ENCODE measurements at regions not wholly inside any gene's neighbourhood (a gene's known extent, or its start where the extent isn't known, plus 50 kb on each side); places are given as distances from the start of the nearest gene placed in this dataset.
A peak's percentile ranks its signal among the peaks of the same experiment; 100 is the strongest.

DNA sequence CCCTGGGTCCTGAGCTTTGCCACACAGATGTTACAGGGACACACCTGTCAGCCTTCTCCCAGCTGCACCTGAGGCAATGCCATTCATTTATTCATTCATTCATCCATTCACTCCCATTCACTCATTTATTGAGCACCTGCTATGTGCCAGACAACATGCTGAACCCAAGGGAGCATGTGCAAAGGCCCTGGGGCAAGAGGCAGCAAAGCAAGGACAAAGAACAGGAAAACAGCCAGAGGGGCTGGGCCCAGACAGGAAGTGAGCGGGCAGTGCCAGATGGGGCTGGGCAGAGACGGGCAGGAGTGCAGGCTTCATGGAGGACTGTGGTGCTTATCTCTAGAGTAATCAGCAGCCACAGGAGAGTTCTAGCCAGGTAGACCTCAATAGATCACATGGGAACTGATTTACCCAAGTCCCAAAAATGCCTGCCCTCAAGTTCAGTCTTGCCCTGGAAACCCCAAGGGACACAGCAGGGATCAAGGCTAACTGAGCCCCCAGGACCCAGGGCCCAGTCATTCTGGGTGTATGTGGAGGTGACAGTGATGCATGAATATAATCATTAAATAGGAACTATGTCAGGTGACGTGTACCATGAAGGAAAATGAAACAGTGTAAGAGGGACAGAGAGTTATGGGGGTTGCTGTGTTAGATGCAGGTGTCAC lies 530.3 kb downstream of the MATN1 start:
- TF ChIP-seq, protein P1, sequence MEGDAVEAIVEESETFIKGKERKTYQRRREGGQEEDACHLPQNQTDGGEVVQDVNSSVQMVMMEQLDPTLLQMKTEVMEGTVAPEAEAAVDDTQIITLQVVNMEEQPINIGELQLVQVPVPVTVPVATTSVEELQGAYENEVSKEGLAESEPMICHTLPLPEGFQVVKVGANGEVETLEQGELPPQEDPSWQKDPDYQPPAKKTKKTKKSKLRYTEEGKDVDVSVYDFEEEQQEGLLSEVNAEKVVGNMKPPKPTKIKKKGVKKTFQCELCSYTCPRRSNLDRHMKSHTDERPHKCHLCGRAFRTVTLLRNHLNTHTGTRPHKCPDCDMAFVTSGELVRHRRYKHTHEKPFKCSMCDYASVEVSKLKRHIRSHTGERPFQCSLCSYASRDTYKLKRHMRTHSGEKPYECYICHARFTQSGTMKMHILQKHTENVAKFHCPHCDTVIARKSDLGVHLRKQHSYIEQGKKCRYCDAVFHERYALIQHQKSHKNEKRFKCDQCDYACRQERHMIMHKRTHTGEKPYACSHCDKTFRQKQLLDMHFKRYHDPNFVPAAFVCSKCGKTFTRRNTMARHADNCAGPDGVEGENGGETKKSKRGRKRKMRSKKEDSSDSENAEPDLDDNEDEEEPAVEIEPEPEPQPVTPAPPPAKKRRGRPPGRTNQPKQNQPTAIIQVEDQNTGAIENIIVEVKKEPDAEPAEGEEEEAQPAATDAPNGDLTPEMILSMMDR (IDR thresholded peaks at IDR 0.05; ENCODE audit: control extremely low read depth, extremely low read depth) = no peak
- H3K9me3 ChIP-seq (ENCODE audit: control insufficient read depth in 4 of 4, insufficient read depth in 3 of 4, low read length in 3 of 4) = no peaks in the 10 kb centered on the region
- no peak overlapping the region for H3K4me3 ChIP-seq
- no peak overlapping the region for H3K27ac ChIP-seq (ENCODE audit: low read depth in 1 of 2, low read length in 1 of 2)
- H3K36me3 ChIP-seq (ENCODE audit: control insufficient read depth in 4 of 4, insufficient read depth in 4 of 4, low read length in 4 of 4) = no peaks in the 10 kb centered on the region
- H3K9ac ChIP-seq (ENCODE audit: insufficient read depth in 1 of 2, low read length in 2 of 2) = no peak overlapping the region
- ATAC-seq (ENCODE audit: insufficient read depth, low FRiP score) = no peak
- H3K27me3 ChIP-seq (ENCODE audit: control insufficient read depth in 3 of 3, insufficient read depth in 3 of 3, low read length in 2 of 3) = peaks cover 0 to 10% (median 0%) of the 10 kb centered on the region in 3 donors
- no peaks in the 10 kb centered on the region for H3K4me1 ChIP-seq (ENCODE audit: control insufficient read depth in 5 of 5, insufficient read depth in 5 of 5, low read length in 5 of 5)
- 51 to 68% methylated on average over 3 of the region's 3 CpGs for WGBS, 2 donors
- no peak for DNase-seq

DNA sequence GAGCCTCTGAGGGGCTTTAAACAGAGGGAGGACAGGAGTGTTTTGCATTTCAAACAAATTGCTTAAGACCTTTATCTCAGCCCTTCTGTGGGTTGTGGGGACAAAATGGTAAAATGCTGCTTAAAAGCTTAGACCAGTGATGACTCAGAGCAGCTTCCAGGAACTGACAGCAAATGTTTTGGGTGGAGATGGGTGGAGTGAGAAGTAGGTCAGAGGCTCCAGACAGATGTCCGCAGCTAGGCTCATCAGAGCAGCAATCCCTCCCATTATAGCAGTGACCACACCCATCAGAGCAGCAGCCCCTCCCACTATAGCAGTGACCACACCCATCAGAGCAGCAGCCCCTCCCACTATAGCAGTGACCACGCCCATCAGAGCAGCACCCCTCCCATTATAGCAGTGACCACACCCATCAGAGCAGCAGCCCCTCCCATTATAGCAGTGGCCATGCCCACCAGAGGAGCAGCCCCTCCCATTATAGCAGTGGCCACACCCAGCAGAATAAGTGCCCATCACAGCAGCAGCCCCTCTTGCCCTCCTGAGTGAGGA lies 532.2 kb downstream of the MATN1 start:
- TF ChIP-seq, protein P1 (IDR thresholded peaks at IDR 0.05; ENCODE audit: control extremely low read depth, extremely low read depth) = no peak
- no peaks in the 10 kb centered on the region for H3K9me3 ChIP-seq (ENCODE audit: control insufficient read depth in 4 of 4, insufficient read depth in 3 of 4, low read length in 3 of 4)
- no peak overlapping the region for H3K4me3 ChIP-seq
- peak overlapping the region in 1 of 2 donors; percentile 37 for H3K27ac ChIP-seq (ENCODE audit: low read depth in 1 of 2, low read length in 1 of 2)
- DNase-seq = no peak
- H3K4me1 ChIP-seq (ENCODE audit: control insufficient read depth in 5 of 5, insufficient read depth in 5 of 5, low read length in 5 of 5) = no peaks in the 10 kb centered on the region
- peaks cover 0 to 3% (median 0%) of the 10 kb centered on the region in 3 donors for H3K27me3 ChIP-seq (ENCODE audit: control insufficient read depth in 3 of 3, insufficient read depth in 3 of 3, low read length in 2 of 3)
- peak; percentile 29 for ATAC-seq (ENCODE audit: insufficient read depth, low FRiP score)
- no peak overlapping the region for H3K9ac ChIP-seq (ENCODE audit: insufficient read depth in 1 of 2, low read length in 2 of 2)
- 42 to 88% methylated on average over 2 of the region's 2 CpGs for WGBS, 2 donors
- H3K36me3 ChIP-seq (ENCODE audit: control insufficient read depth in 4 of 4, insufficient read depth in 4 of 4, low read length in 4 of 4) = no peaks in the 10 kb centered on the region

DNA sequence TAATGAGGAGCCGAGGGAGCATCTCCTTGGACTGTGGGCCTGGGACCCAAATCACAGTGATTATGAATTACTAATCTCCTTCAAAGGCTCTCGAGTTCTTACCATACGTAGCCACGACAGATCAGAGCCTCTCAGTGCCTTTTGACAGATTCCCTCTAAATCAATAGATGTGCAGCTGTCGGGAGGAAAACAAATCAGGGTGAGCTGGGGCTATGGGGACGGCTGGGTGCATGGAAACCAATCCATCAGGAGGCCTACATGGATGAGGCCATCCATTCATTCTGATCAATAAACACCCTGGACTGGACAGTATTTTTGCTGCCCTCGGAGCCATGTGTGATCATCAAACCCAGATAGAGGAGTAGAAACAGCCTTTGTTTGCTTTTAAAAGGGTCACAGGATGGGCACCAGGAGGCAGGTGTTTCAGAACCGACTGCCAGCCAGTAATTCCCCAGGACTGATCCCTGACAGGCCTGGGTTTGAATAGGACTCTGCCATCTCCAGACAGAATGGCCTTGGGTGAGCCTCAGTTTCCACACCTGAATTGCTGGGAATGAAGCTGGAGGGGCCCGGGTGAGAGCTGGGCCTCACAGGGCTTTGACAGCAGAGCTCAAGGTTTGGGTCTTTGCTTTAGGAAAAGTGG lies 532.8 kb downstream of the MATN1 start:
- ATAC-seq (ENCODE audit: insufficient read depth, low FRiP score) = no peak

More for the DNA sequence above, 532.8 kb downstream of the MATN1 start:
- H3K27me3 ChIP-seq (ENCODE audit: control insufficient read depth in 3 of 3, insufficient read depth in 3 of 3, low read length in 2 of 3) = peaks cover 0 to 3% (median 0%) of the 10 kb centered on the region in 3 donors
- DNase-seq = no peak
- 79 to 89% methylated on average over 9 of the region's 9 CpGs for WGBS, 2 donors
- no peaks in the 10 kb centered on the region for H3K36me3 ChIP-seq (ENCODE audit: control insufficient read depth in 4 of 4, insufficient read depth in 4 of 4, low read length in 4 of 4)
- peak overlapping the region in 1 of 2 donors; percentile 37 for H3K27ac ChIP-seq (ENCODE audit: low read depth in 1 of 2, low read length in 1 of 2)
- TF ChIP-seq, protein P1 (IDR thresholded peaks at IDR 0.05; ENCODE audit: control extremely low read depth, extremely low read depth) = no peak
- H3K9ac ChIP-seq (ENCODE audit: insufficient read depth in 1 of 2, low read length in 2 of 2) = no peak overlapping the region
- no peak overlapping the region for H3K4me3 ChIP-seq
- no peaks in the 10 kb centered on the region for H3K4me1 ChIP-seq (ENCODE audit: control insufficient read depth in 5 of 5, insufficient read depth in 5 of 5, low read length in 5 of 5)
- no peaks in the 10 kb centered on the region for H3K9me3 ChIP-seq (ENCODE audit: control insufficient read depth in 4 of 4, insufficient read depth in 3 of 4, low read length in 3 of 4)
